ENCODE measurements at regions not wholly inside any gene's neighbourhood (a gene's known extent, or its start where the extent isn't known, plus 50 kb on each side); places are given as distances from the start of the nearest gene placed in this dataset.

- no peak for DNase-seq (ENCODE audit: low spot score)
Observed at GRCh38 chrX:39915081-39915480, 182.7 kb downstream of the BCOR start.

- DNase-seq (ENCODE audit: low spot score) = no peak
Observed at GRCh38 chrX:39915596-39915995, 182.2 kb downstream of the BCOR start.

GRCh38 chrX:39921838-39922237 is 175.9 kb downstream of the BCOR start:
- DNase-seq (ENCODE audit: low spot score) = no peak

- DNase-seq (ENCODE audit: low spot score) = no peak
Observed at GRCh38 chrX:39922488-39922887, 175.3 kb downstream of the BCOR start.

- DNase-seq (ENCODE audit: low spot score) = no peak
Observed at GRCh38 chrX:39922926-39923325, 174.8 kb downstream of the BCOR start.

- DNase-seq (ENCODE audit: low spot score) = no peak
Observed at GRCh38 chrX:39927380-39927779, 170.4 kb downstream of the BCOR start.

GRCh38 chrX:39928704-39929378 is 168.9 kb downstream of the BCOR start:
- DNase-seq (ENCODE audit: low spot score) = no peak

- DNase-seq (ENCODE audit: low spot score) = no peak
Observed at GRCh38 chrX:39929379-39930025, 168.3 kb downstream of the BCOR start.

- DNase-seq (ENCODE audit: low spot score) = no peak
Observed at GRCh38 chrX:39930786-39931528, 166.8 kb downstream of the BCOR start.

- DNase-seq (ENCODE audit: low spot score) = no peak
Observed at GRCh38 chrX:39931529-39932282, 166.1 kb downstream of the BCOR start.

- no peak for DNase-seq (ENCODE audit: low spot score)
Observed at GRCh38 chrX:39935411-39936064, 162.2 kb downstream of the BCOR start.

GRCh38 chrX:39936886-39937770 is 160.6 kb downstream of the BCOR start:
- no peak for DNase-seq (ENCODE audit: low spot score)

GRCh38 chrX:39938466-39938865 is 159.3 kb downstream of the BCOR start:
- DNase-seq (ENCODE audit: low spot score) = no peak

- no peak for DNase-seq (ENCODE audit: low spot score)
Observed at GRCh38 chrX:39939678-39940077, 158.1 kb downstream of the BCOR start.

- DNase-seq (ENCODE audit: low spot score) = peak; percentile 36
Observed at GRCh38 chrX:39941332-39941920, 156.3 kb downstream of the BCOR start.

GRCh38 chrX:39944416-39944815 is 153.3 kb downstream of the BCOR start:
- no peak for DNase-seq (ENCODE audit: low spot score)

GRCh38 chrX:39945709-39946108 is 152.0 kb downstream of the BCOR start:
- DNase-seq (ENCODE audit: low spot score) = no peak

- DNase-seq (ENCODE audit: low spot score) = peak; percentile 81
Observed at GRCh38 chrX:39946822-39947221, 150.9 kb downstream of the BCOR start.

- no peak for DNase-seq (ENCODE audit: low spot score)
Observed at GRCh38 chrX:39948582-39948981, 149.2 kb downstream of the BCOR start.

GRCh38 chrX:39950018-39950688 is 147.6 kb downstream of the BCOR start:
- DNase-seq (ENCODE audit: low spot score) = no peak
